SK-N-SH (cell line): ENCODE measurements at regions not wholly inside any gene's neighbourhood (a gene's known extent, or its start where the extent isn't known, plus 50 kb on each side); places are given as distances from the start of the nearest gene placed in this dataset.

Source experiments
- CHD2 ChIP-seq: fragments of 150-350 bp; IDR thresholded peaks from 2 replicates; pipeline ENCODE4 v1.6.1; 2018; ENCODE audit warnings: low read length; ENCODE audit not compliant: partially characterized antibody
- EP300 ChIP-seq, 2 experiments: IDR thresholded peaks; 2 replicates each; pipeline versions ENCODE4 v1.4.0 to v1.6.1; 2012; ENCODE audit warnings: borderline replicate concordance in 1 of 2, low read depth in 1 of 2, low read length in 1 of 2
- MXI1 ChIP-seq: IDR thresholded peaks from 2 replicates; pipeline ENCODE4 v1.6.1; 2012; ENCODE audit warnings: mild to moderate bottlenecking, low read depth, low read length, improper control_type of control experiment
- NFIC ChIP-seq: IDR thresholded peaks from 2 replicates; pipeline ENCODE4 v1.4.0; 2012; ENCODE audit warnings: borderline replicate concordance
- RFX5 ChIP-seq: IDR thresholded peaks from 2 replicates; pipeline ENCODE4 v1.6.1; 2012; ENCODE audit warnings: mild to moderate bottlenecking, improper control_type of control experiment, low read length
- TF ChIP-seq, protein P1 (sequence below): fragments of 200-600 bp; sonication (generic); IDR thresholded peaks from 2 replicates; pipeline ENCODE4 v1.6.1; 2017; ENCODE audit warnings: antibody characterized with exemption, mild to moderate bottlenecking, moderate library complexity
- TF ChIP-seq, protein P2 (sequence below): IDR thresholded peaks from 2 replicates; pipeline ENCODE4; 2012
- TF ChIP-seq, protein P3 (sequence below): fragments of 150-350 bp; IDR thresholded peaks from 2 replicates; pipeline ENCODE4 v1.6.1; 2017; ENCODE audit warnings: antibody characterized with exemption, low read length, low read depth, borderline replicate concordance
- TF ChIP-seq, protein P4 (sequence below): IDR thresholded peaks from 2 replicates; pipeline ENCODE4 v1.4.0; 2012; ENCODE audit warnings: low read depth, borderline replicate concordance

DNA sequence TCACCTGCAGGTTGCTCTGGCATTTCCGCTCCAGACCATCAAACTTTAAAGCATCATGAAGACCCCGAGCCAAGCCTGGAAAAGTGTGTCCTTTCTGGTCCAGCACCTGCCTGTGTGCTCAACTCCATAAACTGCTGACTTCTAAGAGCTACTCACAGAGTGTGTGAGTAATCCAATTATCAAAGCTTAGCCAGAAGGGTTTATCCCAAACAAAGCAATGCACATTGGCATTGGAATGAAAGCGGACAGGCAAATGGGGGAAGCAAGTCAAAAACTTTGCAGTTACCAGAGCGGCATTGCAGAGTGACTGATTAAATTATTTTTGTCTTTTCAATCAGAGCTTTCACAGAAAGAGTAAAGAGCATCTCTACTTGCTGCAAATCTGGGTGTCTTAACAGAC lies 1262.4 kb upstream of the SEL1L start:
- TF ChIP-seq RFX5, result no peak
- TF ChIP-seq, protein P1, sequence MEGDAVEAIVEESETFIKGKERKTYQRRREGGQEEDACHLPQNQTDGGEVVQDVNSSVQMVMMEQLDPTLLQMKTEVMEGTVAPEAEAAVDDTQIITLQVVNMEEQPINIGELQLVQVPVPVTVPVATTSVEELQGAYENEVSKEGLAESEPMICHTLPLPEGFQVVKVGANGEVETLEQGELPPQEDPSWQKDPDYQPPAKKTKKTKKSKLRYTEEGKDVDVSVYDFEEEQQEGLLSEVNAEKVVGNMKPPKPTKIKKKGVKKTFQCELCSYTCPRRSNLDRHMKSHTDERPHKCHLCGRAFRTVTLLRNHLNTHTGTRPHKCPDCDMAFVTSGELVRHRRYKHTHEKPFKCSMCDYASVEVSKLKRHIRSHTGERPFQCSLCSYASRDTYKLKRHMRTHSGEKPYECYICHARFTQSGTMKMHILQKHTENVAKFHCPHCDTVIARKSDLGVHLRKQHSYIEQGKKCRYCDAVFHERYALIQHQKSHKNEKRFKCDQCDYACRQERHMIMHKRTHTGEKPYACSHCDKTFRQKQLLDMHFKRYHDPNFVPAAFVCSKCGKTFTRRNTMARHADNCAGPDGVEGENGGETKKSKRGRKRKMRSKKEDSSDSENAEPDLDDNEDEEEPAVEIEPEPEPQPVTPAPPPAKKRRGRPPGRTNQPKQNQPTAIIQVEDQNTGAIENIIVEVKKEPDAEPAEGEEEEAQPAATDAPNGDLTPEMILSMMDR, result no peak
- no peak for TF ChIP-seq EP300 (IDR thresholded peaks at IDR 0.05; ENCODE audit: borderline replicate concordance in 1 of 2, low read depth in 1 of 2, low read length in 1 of 2)
- TF ChIP-seq NFIC, result no peak
- TF ChIP-seq CHD2, result no peak
- TF ChIP-seq, protein P2, sequence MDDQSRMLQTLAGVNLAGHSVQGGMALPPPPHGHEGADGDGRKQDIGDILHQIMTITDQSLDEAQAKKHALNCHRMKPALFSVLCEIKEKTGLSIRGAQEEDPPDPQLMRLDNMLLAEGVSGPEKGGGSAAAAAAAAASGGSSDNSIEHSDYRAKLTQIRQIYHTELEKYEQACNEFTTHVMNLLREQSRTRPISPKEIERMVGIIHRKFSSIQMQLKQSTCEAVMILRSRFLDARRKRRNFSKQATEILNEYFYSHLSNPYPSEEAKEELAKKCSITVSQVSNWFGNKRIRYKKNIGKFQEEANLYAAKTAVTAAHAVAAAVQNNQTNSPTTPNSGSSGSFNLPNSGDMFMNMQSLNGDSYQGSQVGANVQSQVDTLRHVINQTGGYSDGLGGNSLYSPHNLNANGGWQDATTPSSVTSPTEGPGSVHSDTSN, result no peak
- TF ChIP-seq, protein P3, sequence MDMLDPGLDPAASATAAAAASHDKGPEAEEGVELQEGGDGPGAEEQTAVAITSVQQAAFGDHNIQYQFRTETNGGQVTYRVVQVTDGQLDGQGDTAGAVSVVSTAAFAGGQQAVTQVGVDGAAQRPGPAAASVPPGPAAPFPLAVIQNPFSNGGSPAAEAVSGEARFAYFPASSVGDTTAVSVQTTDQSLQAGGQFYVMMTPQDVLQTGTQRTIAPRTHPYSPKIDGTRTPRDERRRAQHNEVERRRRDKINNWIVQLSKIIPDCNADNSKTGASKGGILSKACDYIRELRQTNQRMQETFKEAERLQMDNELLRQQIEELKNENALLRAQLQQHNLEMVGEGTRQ, result no peak
- no peak for TF ChIP-seq MXI1
- TF ChIP-seq, protein P4, sequence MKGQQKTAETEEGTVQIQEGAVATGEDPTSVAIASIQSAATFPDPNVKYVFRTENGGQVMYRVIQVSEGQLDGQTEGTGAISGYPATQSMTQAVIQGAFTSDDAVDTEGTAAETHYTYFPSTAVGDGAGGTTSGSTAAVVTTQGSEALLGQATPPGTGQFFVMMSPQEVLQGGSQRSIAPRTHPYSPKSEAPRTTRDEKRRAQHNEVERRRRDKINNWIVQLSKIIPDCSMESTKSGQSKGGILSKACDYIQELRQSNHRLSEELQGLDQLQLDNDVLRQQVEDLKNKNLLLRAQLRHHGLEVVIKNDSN, result no peak
